Ishikawa (cell line): ENCODE measurements at regions not wholly inside any gene's neighbourhood (a gene's known extent, or its start where the extent isn't known, plus 50 kb on each side); places are given as distances from the start of the nearest gene placed in this dataset.

ENCODE experiments used
- CEBPB ChIP-seq: IDR thresholded peaks from 2 replicates; pipeline ENCODE4 v1.6.1; 2012
- CREB1 ChIP-seq: IDR thresholded peaks from 2 replicates; pipeline ENCODE4 v1.6.1; 2012; ENCODE audit warnings: low read depth
- EGR1 ChIP-seq: IDR thresholded peaks from 2 replicates; pipeline ENCODE4 v1.6.1; 2012
- EP300 ChIP-seq: IDR thresholded peaks from 2 replicates; pipeline ENCODE4 v1.6.1; 2012; ENCODE audit warnings: borderline replicate concordance
- FOXM1 ChIP-seq: IDR thresholded peaks from 2 replicates; pipeline ENCODE4 v1.6.1; 2012; ENCODE audit warnings: low read depth, borderline replicate concordance
- NFIC ChIP-seq: IDR thresholded peaks from 2 replicates; pipeline ENCODE4 v1.6.1; 2012
- RAD21 ChIP-seq: IDR thresholded peaks from 2 replicates; pipeline ENCODE4 v1.6.1; 2012; ENCODE audit warnings: low read depth
- TAF1 ChIP-seq: IDR thresholded peaks from 2 replicates; pipeline ENCODE4 v1.6.1; 2012; ENCODE audit warnings: low read depth, mild to moderate bottlenecking
- TCF12 ChIP-seq: IDR thresholded peaks from 2 replicates; pipeline ENCODE4 v1.6.1; 2012; ENCODE audit warnings: low read depth
- TEAD4 ChIP-seq: IDR thresholded peaks from 2 replicates; pipeline ENCODE4 v1.6.1; 2012
- YY1 ChIP-seq: IDR thresholded peaks from 2 replicates; pipeline ENCODE4 v1.6.1; 2012; ENCODE audit warnings: low read depth
- ZBTB7A ChIP-seq: IDR thresholded peaks from 2 replicates; pipeline ENCODE4 v1.6.1; 2012; ENCODE audit warnings: low read depth
- TF ChIP-seq, protein P1 (sequence below): IDR thresholded peaks from 2 replicates; pipeline ENCODE4 v1.6.1; 2012; ENCODE audit warnings: low read depth, mild to moderate bottlenecking
- TF ChIP-seq, protein P2 (sequence below): IDR thresholded peaks from 2 replicates; pipeline ENCODE4 v1.6.1; 2012
- TF ChIP-seq, protein P3 (sequence below): IDR thresholded peaks from 2 replicates; pipeline ENCODE4 v1.6.1; 2012

DNA sequence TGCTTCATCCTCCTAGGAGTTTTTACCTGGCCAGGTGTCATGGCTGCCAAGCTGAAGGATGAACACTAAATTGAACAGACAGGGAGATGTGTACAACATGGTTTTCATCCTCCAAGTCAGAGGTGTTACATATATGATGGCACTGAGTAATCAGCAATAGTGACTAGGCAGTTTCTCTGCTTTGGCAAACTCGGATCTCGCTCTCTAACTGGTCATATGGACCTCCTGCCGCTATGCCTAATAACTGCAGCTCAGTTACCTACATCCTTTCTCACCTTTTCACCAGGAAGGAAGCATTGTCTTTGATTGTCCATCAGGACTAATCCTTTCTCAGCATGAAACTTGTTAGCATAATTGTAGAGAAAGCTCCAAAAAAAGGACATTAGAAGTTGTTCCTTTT lies 175.9 kb upstream of the PLSCR5 start:
- TF ChIP-seq TAF1 (no peak), TCF12 (no peak), EP300 (no peak), TEAD4 (no peak), RAD21 (no peak), NFIC (no peak), ZBTB7A (no peak), FOXM1 (no peak), YY1 (no peak), EGR1 (no peak), CEBPB (no peak), CREB1 (no peak)
- TF ChIP-seq, protein P1, sequence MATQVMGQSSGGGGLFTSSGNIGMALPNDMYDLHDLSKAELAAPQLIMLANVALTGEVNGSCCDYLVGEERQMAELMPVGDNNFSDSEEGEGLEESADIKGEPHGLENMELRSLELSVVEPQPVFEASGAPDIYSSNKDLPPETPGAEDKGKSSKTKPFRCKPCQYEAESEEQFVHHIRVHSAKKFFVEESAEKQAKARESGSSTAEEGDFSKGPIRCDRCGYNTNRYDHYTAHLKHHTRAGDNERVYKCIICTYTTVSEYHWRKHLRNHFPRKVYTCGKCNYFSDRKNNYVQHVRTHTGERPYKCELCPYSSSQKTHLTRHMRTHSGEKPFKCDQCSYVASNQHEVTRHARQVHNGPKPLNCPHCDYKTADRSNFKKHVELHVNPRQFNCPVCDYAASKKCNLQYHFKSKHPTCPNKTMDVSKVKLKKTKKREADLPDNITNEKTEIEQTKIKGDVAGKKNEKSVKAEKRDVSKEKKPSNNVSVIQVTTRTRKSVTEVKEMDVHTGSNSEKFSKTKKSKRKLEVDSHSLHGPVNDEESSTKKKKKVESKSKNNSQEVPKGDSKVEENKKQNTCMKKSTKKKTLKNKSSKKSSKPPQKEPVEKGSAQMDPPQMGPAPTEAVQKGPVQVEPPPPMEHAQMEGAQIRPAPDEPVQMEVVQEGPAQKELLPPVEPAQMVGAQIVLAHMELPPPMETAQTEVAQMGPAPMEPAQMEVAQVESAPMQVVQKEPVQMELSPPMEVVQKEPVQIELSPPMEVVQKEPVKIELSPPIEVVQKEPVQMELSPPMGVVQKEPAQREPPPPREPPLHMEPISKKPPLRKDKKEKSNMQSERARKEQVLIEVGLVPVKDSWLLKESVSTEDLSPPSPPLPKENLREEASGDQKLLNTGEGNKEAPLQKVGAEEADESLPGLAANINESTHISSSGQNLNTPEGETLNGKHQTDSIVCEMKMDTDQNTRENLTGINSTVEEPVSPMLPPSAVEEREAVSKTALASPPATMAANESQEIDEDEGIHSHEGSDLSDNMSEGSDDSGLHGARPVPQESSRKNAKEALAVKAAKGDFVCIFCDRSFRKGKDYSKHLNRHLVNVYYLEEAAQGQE = no peak
- TF ChIP-seq, protein P2, sequence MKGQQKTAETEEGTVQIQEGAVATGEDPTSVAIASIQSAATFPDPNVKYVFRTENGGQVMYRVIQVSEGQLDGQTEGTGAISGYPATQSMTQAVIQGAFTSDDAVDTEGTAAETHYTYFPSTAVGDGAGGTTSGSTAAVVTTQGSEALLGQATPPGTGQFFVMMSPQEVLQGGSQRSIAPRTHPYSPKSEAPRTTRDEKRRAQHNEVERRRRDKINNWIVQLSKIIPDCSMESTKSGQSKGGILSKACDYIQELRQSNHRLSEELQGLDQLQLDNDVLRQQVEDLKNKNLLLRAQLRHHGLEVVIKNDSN = no peak
- TF ChIP-seq, protein P3, sequence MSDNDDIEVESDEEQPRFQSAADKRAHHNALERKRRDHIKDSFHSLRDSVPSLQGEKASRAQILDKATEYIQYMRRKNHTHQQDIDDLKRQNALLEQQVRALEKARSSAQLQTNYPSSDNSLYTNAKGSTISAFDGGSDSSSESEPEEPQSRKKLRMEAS = no peak

DNA sequence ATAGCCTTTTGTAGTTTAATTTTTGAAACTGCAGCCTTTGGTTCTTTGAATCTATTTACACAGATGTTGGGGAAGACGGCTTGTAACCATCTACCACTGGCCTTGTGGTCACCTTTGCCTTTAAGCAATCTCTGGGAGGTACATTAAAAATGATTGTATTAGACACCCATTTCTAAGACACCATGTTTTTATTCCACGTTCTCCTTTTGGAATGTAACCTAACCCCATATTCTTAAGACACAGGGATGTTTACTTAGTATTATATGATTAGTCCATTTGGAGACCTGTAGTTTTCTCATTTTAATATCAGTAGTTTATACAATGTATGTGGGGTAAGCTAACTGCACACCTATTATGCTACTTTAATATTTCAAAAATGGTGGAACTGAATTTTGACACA lies 175.1 kb upstream of the PLSCR5 start:
- TF ChIP-seq, protein P3 = no peak
- TF ChIP-seq ZBTB7A (no peak), TEAD4 (no peak), FOXM1 (no peak), EP300 (no peak), CEBPB (no peak), TCF12 (no peak)
- TF ChIP-seq, protein P2 = no peak

DNA sequence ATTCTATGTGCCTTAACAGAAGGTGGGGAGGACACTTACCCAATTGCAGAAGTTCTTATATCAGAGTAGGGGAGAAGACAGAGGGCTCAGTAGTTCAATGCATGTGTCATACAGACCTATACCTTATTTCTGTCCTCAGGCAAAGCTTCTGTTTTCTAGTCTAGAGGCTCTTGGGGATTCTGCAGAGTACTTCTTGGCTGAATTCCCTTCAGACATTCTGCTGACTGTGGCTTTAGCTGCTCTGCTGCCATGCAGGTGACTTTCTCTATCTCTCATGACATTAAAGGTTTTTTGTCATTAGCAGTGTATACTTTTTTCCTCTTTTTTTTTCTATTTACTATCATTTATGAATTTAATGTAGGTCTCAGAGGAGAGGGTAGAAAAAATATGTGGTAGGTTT lies 172.8 kb upstream of the PLSCR5 start:
- TF ChIP-seq YY1 (no peak), TCF12 (no peak), CEBPB (no peak), TEAD4 (no peak), EGR1 (no peak), EP300 (no peak), ZBTB7A (no peak), NFIC (no peak), TAF1 (no peak), CREB1 (no peak), RAD21 (no peak), FOXM1 (no peak)
- TF ChIP-seq, protein P2 = no peak
- TF ChIP-seq, protein P1 = no peak
- TF ChIP-seq, protein P3 = no peak

DNA sequence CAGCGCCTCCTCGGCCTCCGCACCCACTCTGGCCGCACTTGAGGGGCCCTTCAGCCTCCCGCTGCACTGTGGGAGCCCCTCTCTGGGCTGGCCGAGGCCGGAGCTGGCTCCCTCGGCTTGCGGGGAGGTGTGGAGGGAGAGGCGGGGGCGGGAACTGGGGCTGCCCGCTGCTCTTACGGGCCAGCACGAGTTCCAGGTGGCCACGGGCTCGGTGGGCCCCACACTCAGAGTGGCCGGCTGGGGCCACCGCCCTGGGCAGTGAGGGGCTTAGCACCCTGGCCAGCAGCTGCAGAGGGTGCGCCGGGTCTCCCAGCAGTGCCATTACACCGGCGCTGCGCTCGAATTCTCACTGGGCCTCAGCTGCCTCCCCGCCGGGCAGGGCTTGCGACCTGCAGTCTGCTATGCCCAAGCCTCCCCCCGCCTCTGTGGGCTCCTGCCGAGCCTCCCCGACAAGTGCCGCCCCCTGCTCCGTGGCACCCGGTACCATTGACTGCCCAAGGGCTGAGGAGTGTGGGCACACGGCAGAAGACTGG lies 167.1 kb upstream of the PLSCR5 start:
- TF ChIP-seq FOXM1 (no peak), ZBTB7A (no peak), EP300 (no peak), TEAD4 (no peak), CEBPB (no peak), RAD21 (no peak)
- TF ChIP-seq, protein P2 = no peak

DNA sequence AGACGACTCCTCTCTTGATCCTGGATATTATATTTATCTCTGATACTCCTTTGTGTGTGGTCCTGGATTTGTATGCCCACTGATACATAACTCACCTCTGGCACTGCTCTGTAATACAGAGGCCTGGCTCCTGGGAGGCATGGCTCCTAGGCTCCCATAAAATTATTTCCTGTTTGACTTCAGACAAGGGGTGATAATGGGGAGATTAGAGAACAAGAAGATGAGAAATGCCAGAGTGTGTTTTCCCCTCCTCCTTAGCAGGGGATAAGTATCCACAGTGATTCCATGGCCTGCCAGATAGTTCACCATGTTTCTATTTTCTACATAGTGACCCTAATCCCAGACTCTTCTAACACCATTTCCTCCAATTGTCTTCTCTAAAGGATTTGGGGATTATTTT lies 165.7 kb upstream of the PLSCR5 start:
- TF ChIP-seq TCF12 (no peak), EGR1 (no peak), EP300 (no peak), FOXM1 (no peak), CEBPB (no peak), CREB1 (no peak), YY1 (no peak), TAF1 (no peak), NFIC (no peak), ZBTB7A (no peak), TEAD4 (no peak), RAD21 (no peak)
- TF ChIP-seq, protein P1 = no peak
- TF ChIP-seq, protein P3 = no peak
- TF ChIP-seq, protein P2 = no peak
